NT2/D1 (cell line): ENCODE measurements at regions not wholly inside any gene's neighbourhood (a gene's known extent, or its start where the extent isn't known, plus 50 kb on each side); places are given as distances from the start of the nearest gene placed in this dataset.

Experiments
- DNase-seq: peaks from one replicate; pipeline ENCODE4 v3.0.0-alpha.2; 2011; ENCODE audit warnings: low read depth, low spot score
- H3K27me3 ChIP-seq: 2 replicates; pipeline ENCODE4 v1.6.0; 2011; ENCODE audit warnings: mild to moderate bottlenecking; ENCODE audit not compliant: insufficient read length, insufficient read depth
- H3K36me3 ChIP-seq: 2 replicates; pipeline ENCODE4 v1.6.1; 2011; ENCODE audit warnings: mild to moderate bottlenecking, low read length, mixed read lengths; ENCODE audit not compliant: insufficient read depth, insufficient read length
- H3K4me1 ChIP-seq: 2 replicates; pipeline ENCODE4 v1.5.1; 2011; ENCODE audit not compliant: insufficient read depth, insufficient read length
- H3K4me3 ChIP-seq: 2 replicates; pipeline ENCODE4 v1.5.1; 2011; ENCODE audit warnings: low read depth; ENCODE audit not compliant: insufficient read length
- H3K9ac ChIP-seq: 2 replicates; pipeline ENCODE4 v1.6.0; 2011; ENCODE audit warnings: low read depth; ENCODE audit not compliant: insufficient read length
- H3K9me3 ChIP-seq: 2 replicates; pipeline ENCODE4 v1.5.1; 2011; ENCODE audit warnings: mild to moderate bottlenecking, low read length; ENCODE audit not compliant: insufficient read depth
- SUZ12 ChIP-seq: IDR thresholded peaks from 2 replicates; pipeline ENCODE4 v1.6.1; 2011; ENCODE audit not compliant: insufficient read length, insufficient read depth; ENCODE audit errors: extremely low read depth
- YY1 ChIP-seq: IDR thresholded peaks from 2 replicates; pipeline ENCODE4 v1.6.1; 2011; ENCODE audit not compliant: insufficient read length, insufficient read depth
- ZNF274 ChIP-seq: IDR thresholded peaks from 2 replicates; pipeline ENCODE4 v1.6.1; 2011; ENCODE audit warnings: mild to moderate bottlenecking, low read depth, low read length

- no peak for DNase-seq
- Histone ChIP-seq H3K9ac (no peak overlapping the region), H3K36me3 (no peaks in the 10 kb centered on the region), H3K27me3 (no peaks in the 10 kb centered on the region), H3K9me3 (peaks cover 34% of the 10 kb centered on the region), H3K4me3 (no peak overlapping the region), H3K4me1 (no peaks in the 10 kb centered on the region)
- TF ChIP-seq ZNF274: no peak
- TF ChIP-seq SUZ12: no peak
- no peak for TF ChIP-seq YY1
Observed at GRCh38 chr1:239922778-239923522, 168.7 kb upstream of the FMN2 start.

DNA sequence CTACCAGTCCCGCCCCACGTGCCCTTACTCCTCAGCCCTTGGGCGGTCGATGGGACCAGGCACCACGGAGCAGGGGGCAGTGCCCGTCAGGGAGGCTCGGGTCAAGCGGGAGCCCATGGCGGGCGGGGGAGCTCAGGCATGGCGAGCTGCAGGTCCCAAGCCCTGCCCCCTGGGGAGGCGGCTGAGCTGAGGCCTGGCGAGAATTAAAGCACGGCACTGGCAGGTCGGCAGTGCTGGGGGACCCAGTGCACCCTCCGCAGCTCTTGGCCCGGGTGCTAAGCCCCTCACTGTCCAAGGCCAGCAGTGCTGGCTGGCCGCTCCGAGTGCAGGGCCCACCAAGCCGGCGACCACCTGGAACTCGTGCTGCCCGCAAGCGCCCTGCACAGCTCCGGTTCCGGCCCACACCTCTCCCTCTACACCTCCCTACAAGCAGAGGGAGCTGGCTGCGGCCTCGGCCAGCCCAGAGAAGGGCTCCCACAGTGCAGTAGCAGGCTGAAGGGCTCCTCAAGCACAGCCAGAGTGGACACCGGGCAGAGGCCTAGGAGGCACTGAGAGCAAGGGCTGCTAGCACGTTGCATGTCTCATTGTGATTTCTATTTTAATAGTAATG, 166.8 kb upstream of the FMN2 start:
- Histone ChIP-seq H3K27me3 (no peaks in the 10 kb centered on the region), H3K9me3 (peaks cover 34% of the 10 kb centered on the region), H3K36me3 (no peaks in the 10 kb centered on the region), H3K9ac (no peak overlapping the region), H3K4me1 (no peaks in the 10 kb centered on the region), H3K4me3 (no peak overlapping the region)
- DNase-seq: no peak
- TF ChIP-seq YY1: no peak
- no peak for TF ChIP-seq ZNF274
- TF ChIP-seq SUZ12: no peak

GRCh38 chr1:239926184-239926583, 165.5 kb upstream of the FMN2 start:
- Histone ChIP-seq H3K4me3 (no peak overlapping the region), H3K9ac (no peak overlapping the region), H3K4me1 (no peaks in the 10 kb centered on the region), H3K27me3 (no peaks in the 10 kb centered on the region), H3K9me3 (peaks cover 34% of the 10 kb centered on the region), H3K36me3 (no peaks in the 10 kb centered on the region)
- TF ChIP-seq YY1: no peak
- no peak for TF ChIP-seq SUZ12
- TF ChIP-seq ZNF274: no peak
- no peak for DNase-seq

GRCh38 chr1:239929317-239929716, 162.4 kb upstream of the FMN2 start:
- no peaks in the 10 kb centered on the region for H3K4me1 ChIP-seq
- H3K4me3 ChIP-seq: no peak overlapping the region
- no peaks in the 10 kb centered on the region for H3K36me3 ChIP-seq
- H3K9ac ChIP-seq: no peak overlapping the region
- H3K9me3 ChIP-seq: peaks cover 25% of the 10 kb centered on the region
- TF ChIP-seq SUZ12: no peak
- TF ChIP-seq ZNF274: no peak
- TF ChIP-seq YY1: no peak
- no peak for DNase-seq
- no peaks in the 10 kb centered on the region for H3K27me3 ChIP-seq

DNA sequence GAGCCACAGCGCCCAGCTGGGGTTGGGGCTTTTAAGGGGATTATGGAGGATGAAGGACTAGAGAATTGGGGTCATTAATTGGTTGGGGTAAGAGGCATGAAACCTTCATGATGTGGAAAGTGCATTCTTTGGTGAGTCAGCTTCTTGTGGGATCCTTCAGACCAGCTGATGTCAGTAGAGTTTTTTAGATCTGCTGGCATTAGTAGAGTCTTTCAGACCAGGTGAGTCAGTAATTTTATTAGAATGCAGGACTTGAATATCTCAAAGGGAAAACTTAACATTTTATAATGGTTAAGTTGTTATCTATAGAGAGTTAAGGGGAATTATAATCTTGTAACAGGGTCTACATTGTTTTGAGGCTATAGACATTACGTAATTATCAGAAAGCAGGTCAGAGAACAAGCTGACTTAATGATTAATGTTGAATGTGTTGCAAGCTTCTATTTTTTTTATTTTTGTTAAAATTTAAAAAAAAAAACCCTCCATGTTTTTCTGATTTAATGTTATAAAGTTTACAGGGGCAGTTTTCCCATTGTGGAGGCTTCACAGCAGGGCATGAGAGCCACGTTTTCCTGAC, 160.9 kb upstream of the FMN2 start:
- Histone ChIP-seq H3K9ac (no peak overlapping the region), H3K27me3 (no peaks in the 10 kb centered on the region), H3K9me3 (peaks cover 10% of the 10 kb centered on the region), H3K4me1 (no peaks in the 10 kb centered on the region), H3K4me3 (no peak overlapping the region), H3K36me3 (no peaks in the 10 kb centered on the region)
- no peak for TF ChIP-seq ZNF274
- no peak for TF ChIP-seq YY1
- DNase-seq: no peak

GRCh38 chr1:239931341-239931740, 160.3 kb upstream of the FMN2 start:
- Histone ChIP-seq H3K4me1 (no peaks in the 10 kb centered on the region), H3K27me3 (no peaks in the 10 kb centered on the region), H3K9me3 (peaks cover 4% of the 10 kb centered on the region; the same call in 1 of the 2 replicates), H3K4me3 (no peak overlapping the region), H3K36me3 (no peaks in the 10 kb centered on the region), H3K9ac (no peak overlapping the region)
- no peak for DNase-seq
- TF ChIP-seq SUZ12 (no peak), YY1 (no peak), ZNF274 (no peak)

GRCh38 chr1:239939602-239940001, 152.1 kb upstream of the FMN2 start:
- no peak overlapping the region for H3K9ac ChIP-seq
- no peaks in the 10 kb centered on the region for H3K4me1 ChIP-seq
- no peaks in the 10 kb centered on the region for H3K36me3 ChIP-seq
- no peaks in the 10 kb centered on the region for H3K27me3 ChIP-seq
- TF ChIP-seq SUZ12: no peak
- no peak for TF ChIP-seq ZNF274
- no peak for TF ChIP-seq YY1
- no peak overlapping the region for H3K4me3 ChIP-seq
- DNase-seq: no peak
- H3K9me3 ChIP-seq: peaks cover 25% of the 10 kb centered on the region
